Left lung (tissue), 4 donors: ENCODE measurements at regions not wholly inside any gene's neighbourhood (a gene's known extent, or its start where the extent isn't known, plus 50 kb on each side); places are given as distances from the start of the nearest gene placed in this dataset.

Experiments
- ATAC-seq: fragments of 200-7000 bp; cut with Tn5 transposase; one replicate; pipeline ENCODE4 v1.9.1; 2020; ENCODE audit warnings: moderate library complexity
- DNase-seq, 4 donors: peaks; one replicate each; pipeline ENCODE4 v3.0.0-alpha.2; 2013 to 2020
- H3K27ac ChIP-seq, 2 donors: fragments of 200-600 bp; sonication (generic) in 1 of 2; one replicate each; pipeline versions ENCODE4 v1.5.0 to v1.8.0; 2020 to 2021
- H3K27me3 ChIP-seq, 2 donors: fragments of 200-600 bp; sonication (generic) in 1 of 2; one replicate each; pipeline versions ENCODE4 v1.5.0 to v1.8.0; 2020 to 2021
- H3K36me3 ChIP-seq, 2 donors: fragments of 200-600 bp; sonication (generic) in 1 of 2; one replicate each; pipeline versions ENCODE4 v1.5.0 to v1.8.0; 2020 to 2021
- H3K4me1 ChIP-seq, 2 donors: fragments of 200-600 bp; one replicate each; pipeline ENCODE4 v1.8.0; 2021
- H3K4me3 ChIP-seq, 2 donors: fragments of 200-600 bp; sonication (generic) in 1 of 2; one replicate each; pipeline versions ENCODE4 v1.5.0 to v1.8.0; 2020 to 2021; ENCODE audit warnings: mild to moderate bottlenecking in 1 of 2
- H3K9me3 ChIP-seq, 2 donors: fragments of 200-600 bp; sonication (generic) in 1 of 2; one replicate each; pipeline versions ENCODE4 v1.5.0 to v1.8.0; 2020 to 2021
- CTCF ChIP-seq, 2 donors: fragments of 200-600 bp; sonication (generic) in 1 of 2; IDR thresholded peaks; one replicate each; pipeline versions ENCODE4 v1.5.0 to v1.8.0; 2021; ENCODE audit warnings: antibody characterized with exemption in 2 of 2
- intact Hi-C, 2 donors: fragments of 100-400 bp; cut with DNase I; formaldehyde crosslinking; loops; one replicate each; pipeline versions ENCODE4 v1.11.2 to v1.14.2; 2022
- donor health status: DM: no; HTN: yes; CAD: no.
- donor health status: DM: no; HTN: no; CAD: no.

- Histone ChIP-seq H3K27me3 (peaks cover 0 to 7% of the 10 kb centered on the region in 2 donors), H3K27ac (no peak overlapping the region), H3K4me1 (no peaks in the 10 kb centered on the region), H3K9me3 (no peaks in the 10 kb centered on the region), H3K4me3 (no peak overlapping the region), H3K36me3 (no peaks in the 10 kb centered on the region)
- no peak for TF ChIP-seq CTCF (IDR thresholded peaks at IDR 0.05)
- DNase-seq (no peak), ATAC-seq (no peak)
- intact Hi-C loops: no loop called here
Measured at GRCh38 chr19:31173991-31174390, 175.2 kb downstream of the TSHZ3 start.

- DNase-seq (no peak), ATAC-seq (no peak)
- Histone ChIP-seq H3K27ac (no peak overlapping the region), H3K36me3 (no peaks in the 10 kb centered on the region), H3K9me3 (no peaks in the 10 kb centered on the region), H3K4me1 (no peaks in the 10 kb centered on the region), H3K27me3 (peaks cover 0 to 12% of the 10 kb centered on the region in 2 donors), H3K4me3 (no peak overlapping the region)
- intact Hi-C loops: no loop called here
- TF ChIP-seq CTCF (IDR thresholded peaks at IDR 0.05): no peak
Measured at GRCh38 chr19:31171936-31172335, 177.3 kb downstream of the TSHZ3 start.

GRCh38 chr19:31170046-31170445 is 179.2 kb downstream of the TSHZ3 start:
- intact Hi-C loops: no loop called here
- Histone ChIP-seq H3K4me3 (no peak overlapping the region), H3K36me3 (no peaks in the 10 kb centered on the region), H3K27me3 (peaks cover 0 to 31% of the 10 kb centered on the region in 2 donors), H3K9me3 (no peaks in the 10 kb centered on the region), H3K4me1 (no peaks in the 10 kb centered on the region), H3K27ac (no peak overlapping the region)
- ATAC-seq: no peak
- no peak for TF ChIP-seq CTCF (IDR thresholded peaks at IDR 0.05)
- no peak for DNase-seq

- TF ChIP-seq CTCF (IDR thresholded peaks at IDR 0.05): no peak
- no peaks in the 10 kb centered on the region for H3K4me1 ChIP-seq
- ATAC-seq (no peak), DNase-seq (no peak)
- no peaks in the 10 kb centered on the region for H3K36me3 ChIP-seq
- H3K4me3 ChIP-seq: no peak overlapping the region
- no peak overlapping the region for H3K27ac ChIP-seq
- H3K27me3 ChIP-seq: peaks cover 0 to 49% of the 10 kb centered on the region in 2 donors
- H3K9me3 ChIP-seq: no peaks in the 10 kb centered on the region
- intact Hi-C loops: no loop called here
Measured at GRCh38 chr19:31168106-31168625, 181.1 kb downstream of the TSHZ3 start.

GRCh38 chr19:31167690-31168089 is 181.5 kb downstream of the TSHZ3 start:
- no peak for ATAC-seq
- no peaks in the 10 kb centered on the region for H3K36me3 ChIP-seq
- no peak overlapping the region for H3K4me3 ChIP-seq
- DNase-seq: no peak
- intact Hi-C loops: no loop called here
- peaks cover 0 to 49% of the 10 kb centered on the region in 2 donors for H3K27me3 ChIP-seq
- H3K27ac ChIP-seq: no peak overlapping the region
- no peaks in the 10 kb centered on the region for H3K9me3 ChIP-seq
- TF ChIP-seq CTCF (IDR thresholded peaks at IDR 0.05): no peak
- no peaks in the 10 kb centered on the region for H3K4me1 ChIP-seq
